Progenitor cell of endocrine pancreas (in vitro differentiated cells): ENCODE measurements at regions not wholly inside any gene's neighbourhood (a gene's known extent, or its start where the extent isn't known, plus 50 kb on each side); places are given as distances from the start of the nearest gene placed in this dataset.

Source experiments
- DNase-seq: peaks from one replicate; pipeline ENCODE4 v3.0.0; 2021; ENCODE audit warnings: low spot score; ENCODE audit not compliant: unreplicated experiment
- H3K27ac Mint-ChIP-seq: 2 replicates; pipeline ENCODE4 v1.8.0; 2021; ENCODE audit warnings: mild to moderate bottlenecking, moderate library complexity, mixed read lengths
- H3K27me3 Mint-ChIP-seq: 2 replicates; pipeline ENCODE4 v1.8.0; 2021; ENCODE audit warnings: mixed read lengths
- H3K36me3 Mint-ChIP-seq: 2 replicates; pipeline ENCODE4 v1.8.0; 2022; ENCODE audit warnings: mixed read lengths; ENCODE audit not compliant: insufficient read depth
- H3K4me1 Mint-ChIP-seq: 2 replicates; pipeline ENCODE4 v1.8.0; 2021; ENCODE audit warnings: low read depth, mixed read lengths
- H3K4me3 Mint-ChIP-seq: 2 replicates; pipeline ENCODE4 v1.8.0; 2021; ENCODE audit warnings: low read depth, mild to moderate bottlenecking, moderate library complexity, mixed read lengths
- H3K9me3 Mint-ChIP-seq: 2 replicates; pipeline ENCODE4 v1.8.0; 2021; ENCODE audit warnings: low read depth, mixed read lengths
- TF ChIP-seq, protein P1 (sequence below): fragments of 200-600 bp; sonication (generic); IDR thresholded peaks from one replicate; pipeline ENCODE4 v1.5.0; 2021; ENCODE audit warnings: antibody characterized with exemption, mild to moderate bottlenecking; ENCODE audit not compliant: unreplicated experiment

DNA sequence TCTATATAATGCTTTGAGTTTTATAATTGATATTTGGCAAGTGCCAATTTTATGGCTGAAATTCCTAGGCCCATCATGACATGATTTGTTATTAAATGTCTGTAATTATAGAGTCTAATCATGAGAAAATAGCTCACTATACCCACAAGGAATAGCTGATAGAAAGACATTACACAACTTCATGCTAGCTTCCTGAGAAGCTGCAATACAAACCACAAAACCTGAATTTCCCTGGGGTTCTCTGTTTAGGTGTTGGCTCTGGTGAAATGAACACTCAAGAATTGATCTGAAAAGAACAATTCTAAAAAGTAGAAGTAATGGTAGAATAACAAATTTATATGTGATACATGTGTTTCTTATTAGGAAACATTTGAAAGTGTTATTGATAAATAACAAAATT is 169.6 kb downstream of the GASK1B start:
- Mint-ChIP-seq H3K27ac (no peak overlapping the region), H3K9me3 (peaks cover 6% of the 10 kb centered on the region), H3K4me1 (peaks cover 31% of the 10 kb centered on the region), H3K4me3 (no peak overlapping the region), H3K27me3 (no peaks in the 10 kb centered on the region), H3K36me3 (no peaks in the 10 kb centered on the region)
- TF ChIP-seq, protein P1, sequence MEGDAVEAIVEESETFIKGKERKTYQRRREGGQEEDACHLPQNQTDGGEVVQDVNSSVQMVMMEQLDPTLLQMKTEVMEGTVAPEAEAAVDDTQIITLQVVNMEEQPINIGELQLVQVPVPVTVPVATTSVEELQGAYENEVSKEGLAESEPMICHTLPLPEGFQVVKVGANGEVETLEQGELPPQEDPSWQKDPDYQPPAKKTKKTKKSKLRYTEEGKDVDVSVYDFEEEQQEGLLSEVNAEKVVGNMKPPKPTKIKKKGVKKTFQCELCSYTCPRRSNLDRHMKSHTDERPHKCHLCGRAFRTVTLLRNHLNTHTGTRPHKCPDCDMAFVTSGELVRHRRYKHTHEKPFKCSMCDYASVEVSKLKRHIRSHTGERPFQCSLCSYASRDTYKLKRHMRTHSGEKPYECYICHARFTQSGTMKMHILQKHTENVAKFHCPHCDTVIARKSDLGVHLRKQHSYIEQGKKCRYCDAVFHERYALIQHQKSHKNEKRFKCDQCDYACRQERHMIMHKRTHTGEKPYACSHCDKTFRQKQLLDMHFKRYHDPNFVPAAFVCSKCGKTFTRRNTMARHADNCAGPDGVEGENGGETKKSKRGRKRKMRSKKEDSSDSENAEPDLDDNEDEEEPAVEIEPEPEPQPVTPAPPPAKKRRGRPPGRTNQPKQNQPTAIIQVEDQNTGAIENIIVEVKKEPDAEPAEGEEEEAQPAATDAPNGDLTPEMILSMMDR: no peak
- no peak for DNase-seq

DNA sequence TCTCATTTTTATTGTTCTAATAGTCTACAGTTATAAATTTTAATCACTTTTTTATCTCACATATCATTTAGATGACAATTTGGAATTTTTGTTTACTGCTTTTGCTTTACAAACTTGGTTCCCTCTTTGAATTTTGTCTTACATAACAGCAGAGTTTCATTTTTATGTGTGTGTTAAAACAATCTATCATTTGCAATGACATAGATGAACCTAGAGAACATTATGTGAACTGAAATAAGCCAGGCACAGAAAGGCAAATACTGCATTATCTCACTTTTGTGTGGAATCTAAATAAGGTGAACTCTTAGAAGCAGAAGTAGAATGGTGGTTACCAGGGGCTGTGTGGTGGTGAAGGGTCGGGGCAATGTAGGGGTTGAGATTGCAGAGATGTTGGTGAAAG is 170.7 kb downstream of the GASK1B start:
- no peak overlapping the region for H3K27ac Mint-ChIP-seq
- H3K4me1 Mint-ChIP-seq: peaks cover 36% of the 10 kb centered on the region
- H3K4me3 Mint-ChIP-seq: no peak overlapping the region
- DNase-seq: no peak
- TF ChIP-seq, protein P1: no peak
- H3K27me3 Mint-ChIP-seq: no peaks in the 10 kb centered on the region
- H3K9me3 Mint-ChIP-seq: peaks cover 6% of the 10 kb centered on the region
- H3K36me3 Mint-ChIP-seq: no peaks in the 10 kb centered on the region

DNA sequence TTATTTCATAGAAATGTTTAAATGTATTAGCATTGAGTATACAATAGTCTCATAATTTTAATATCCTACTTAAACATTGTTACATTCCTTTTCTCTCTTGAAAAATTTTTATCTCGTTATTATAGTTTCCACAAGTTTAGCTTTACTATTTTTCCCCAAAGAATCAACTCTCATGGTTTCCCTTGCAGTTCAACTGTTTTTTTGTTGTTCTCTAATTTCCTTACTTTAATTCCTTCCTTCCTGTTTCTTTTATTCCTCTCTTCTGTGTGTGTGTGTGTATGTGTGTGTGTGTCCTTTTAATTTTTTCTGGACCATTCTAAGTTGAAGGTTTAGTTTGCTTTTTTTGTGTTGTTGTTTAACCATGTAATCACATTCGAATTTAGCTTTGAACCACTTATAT is 171.1 kb downstream of the GASK1B start:
- H3K9me3 Mint-ChIP-seq: peaks cover 6% of the 10 kb centered on the region
- H3K36me3 Mint-ChIP-seq: no peaks in the 10 kb centered on the region
- no peak overlapping the region for H3K27ac Mint-ChIP-seq
- peaks cover 38% of the 10 kb centered on the region for H3K4me1 Mint-ChIP-seq
- no peak overlapping the region for H3K4me3 Mint-ChIP-seq
- DNase-seq: no peak
- TF ChIP-seq, protein P1: no peak
- H3K27me3 Mint-ChIP-seq: no peaks in the 10 kb centered on the region

DNA sequence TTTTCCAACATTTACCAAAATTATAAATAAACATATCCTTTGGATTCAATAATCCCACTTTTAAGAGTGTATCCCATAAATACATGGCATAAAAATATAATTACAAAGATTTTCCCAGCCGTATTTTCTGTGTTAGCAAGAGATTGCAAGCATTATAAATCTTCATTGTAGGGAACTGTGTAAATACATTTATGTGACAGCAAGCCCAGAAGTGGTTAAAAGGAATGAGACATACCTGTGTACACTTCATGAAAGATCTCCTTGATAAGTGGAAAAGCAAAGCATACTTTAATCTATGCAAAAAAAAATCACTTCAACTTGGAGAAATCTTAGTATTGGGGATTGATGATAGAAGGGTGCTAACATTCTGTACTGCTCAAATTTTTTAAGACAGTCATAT is 173.1 kb downstream of the GASK1B start:
- peaks cover 49% of the 10 kb centered on the region for H3K4me1 Mint-ChIP-seq
- no peak overlapping the region for H3K27ac Mint-ChIP-seq
- peaks cover 6% of the 10 kb centered on the region for H3K9me3 Mint-ChIP-seq
- DNase-seq: no peak
- no peaks in the 10 kb centered on the region for H3K36me3 Mint-ChIP-seq
- H3K27me3 Mint-ChIP-seq: no peaks in the 10 kb centered on the region
- TF ChIP-seq, protein P1: no peak
- no peak overlapping the region for H3K4me3 Mint-ChIP-seq

DNA sequence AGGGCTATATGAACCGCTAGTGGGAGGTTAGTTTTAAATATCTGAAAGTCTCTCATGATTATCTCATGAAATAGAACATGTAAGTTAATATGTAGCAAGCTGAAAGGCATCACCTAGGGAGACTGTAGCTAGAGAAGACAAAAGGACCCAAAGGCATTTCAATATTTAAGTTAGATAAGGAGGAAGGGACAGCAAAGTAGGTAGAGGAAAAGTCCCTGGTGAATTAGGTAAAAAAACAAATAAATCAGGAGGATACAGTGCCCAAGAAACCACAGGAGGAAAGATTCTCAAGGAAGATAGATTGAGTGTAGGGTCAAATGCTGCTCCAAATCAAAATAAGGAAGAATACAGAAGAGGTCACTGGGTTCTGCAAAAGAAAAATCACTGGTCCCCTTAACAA is 175.5 kb downstream of the GASK1B start:
- Mint-ChIP-seq H3K4me3 (no peak overlapping the region), H3K27ac (peak overlapping the region; percentile 33), H3K27me3 (no peaks in the 10 kb centered on the region), H3K9me3 (peaks cover 6% of the 10 kb centered on the region), H3K4me1 (peaks cover 56% of the 10 kb centered on the region), H3K36me3 (no peaks in the 10 kb centered on the region)
- no peak for DNase-seq
- TF ChIP-seq, protein P1: no peak
